ENCODE measurements at regions not wholly inside any gene's neighbourhood (a gene's known extent, or its start where the extent isn't known, plus 50 kb on each side); places are given as distances from the start of the nearest gene placed in this dataset.

- no peaks in the 10 kb centered on the region for H3K36me3 ChIP-seq (ENCODE audit: control insufficient read depth, insufficient read depth, low read length)
- H3K27me3 ChIP-seq (ENCODE audit: control insufficient read depth, insufficient read depth, low read length): no peaks in the 10 kb centered on the region
- H3K4me3 ChIP-seq (ENCODE audit: low read depth, low read length): no peak overlapping the region
- FAIRE-seq: no peak
- DNase-seq (ENCODE audit: low read depth): no peak
- TF ChIP-seq CTCF (IDR thresholded peaks at IDR 0.05; ENCODE audit: insufficient read depth, low read length, severe bottlenecking): no peak
Observed at GRCh38 chr10:130489891-130490290, 353.7 kb downstream of the GLRX3 start.

DNA sequence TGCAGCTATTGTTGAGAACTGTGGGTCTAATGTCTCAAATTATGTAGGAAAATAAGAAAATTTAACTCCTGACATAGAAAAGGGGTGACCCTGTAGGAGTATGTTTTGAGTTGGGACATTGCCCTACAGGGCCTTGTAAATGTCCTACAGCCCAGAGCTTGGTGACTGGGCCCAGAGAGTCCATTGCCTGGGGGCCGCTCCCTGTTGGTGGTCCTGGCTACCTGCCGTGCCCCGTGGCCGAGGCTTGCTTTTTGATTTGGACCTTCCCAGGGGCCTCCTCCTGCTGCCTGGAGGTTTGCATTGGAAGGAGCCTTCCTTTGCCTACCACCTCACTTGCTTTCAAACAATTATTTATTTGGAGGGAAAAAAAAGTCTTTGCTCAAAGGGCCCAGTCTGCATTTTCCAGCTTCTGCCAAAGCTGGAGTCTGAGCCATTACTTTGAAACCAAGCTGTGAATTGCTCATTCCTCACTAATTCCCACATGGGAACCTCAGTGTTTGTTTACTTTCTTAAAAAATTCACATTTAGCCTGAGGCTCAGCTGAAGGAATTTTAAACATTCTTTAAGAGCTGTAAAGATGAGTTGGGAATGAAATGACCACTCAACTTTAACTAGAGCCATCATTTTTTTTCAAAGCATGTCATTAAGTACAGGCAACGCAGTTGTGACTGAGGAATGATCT is 355.0 kb downstream of the GLRX3 start:
- DNase-seq (ENCODE audit: low read depth) (no peak), FAIRE-seq (no peak)
- H3K4me3 ChIP-seq (ENCODE audit: low read depth, low read length): no peak overlapping the region
- no peak for TF ChIP-seq CTCF (IDR thresholded peaks at IDR 0.05; ENCODE audit: insufficient read depth, low read length, severe bottlenecking)
- H3K36me3 ChIP-seq (ENCODE audit: control insufficient read depth, insufficient read depth, low read length): no peaks in the 10 kb centered on the region
- no peaks in the 10 kb centered on the region for H3K27me3 ChIP-seq (ENCODE audit: control insufficient read depth, insufficient read depth, low read length)

DNA sequence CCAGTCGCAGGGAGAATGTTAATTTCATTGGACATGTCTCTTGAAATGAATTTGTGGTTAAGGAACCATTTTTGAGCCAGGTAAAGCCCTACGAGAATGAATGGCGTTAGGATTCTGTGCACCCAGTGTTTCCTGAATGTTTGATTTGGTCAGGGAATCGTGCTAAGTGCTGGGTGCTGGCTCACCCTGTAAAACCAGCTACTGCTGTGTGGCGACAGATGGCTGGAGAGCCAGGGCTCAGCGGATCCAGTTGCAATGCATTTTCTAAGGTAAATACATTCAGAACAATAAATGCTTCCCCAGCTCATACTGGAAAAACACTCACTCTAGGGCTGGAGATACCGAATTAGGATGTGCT is 355.5 kb downstream of the GLRX3 start:
- no peak for DNase-seq (ENCODE audit: low read depth)
- TF ChIP-seq CTCF (IDR thresholded peaks at IDR 0.05; ENCODE audit: insufficient read depth, low read length, severe bottlenecking): no peak
- Histone ChIP-seq H3K36me3 (ENCODE audit: control insufficient read depth, insufficient read depth, low read length) (no peaks in the 10 kb centered on the region), H3K4me3 (ENCODE audit: low read depth, low read length) (no peak overlapping the region), H3K27me3 (ENCODE audit: control insufficient read depth, insufficient read depth, low read length) (no peaks in the 10 kb centered on the region)
- no peak for FAIRE-seq

GRCh38 chr10:130492266-130492934 is 356.2 kb downstream of the GLRX3 start:
- Histone ChIP-seq H3K4me3 (ENCODE audit: low read depth, low read length) (no peak overlapping the region), H3K36me3 (ENCODE audit: control insufficient read depth, insufficient read depth, low read length) (no peaks in the 10 kb centered on the region), H3K27me3 (ENCODE audit: control insufficient read depth, insufficient read depth, low read length) (no peaks in the 10 kb centered on the region)
- FAIRE-seq (no peak), DNase-seq (ENCODE audit: low read depth) (no peak)
- no peak for TF ChIP-seq CTCF (IDR thresholded peaks at IDR 0.05; ENCODE audit: insufficient read depth, low read length, severe bottlenecking)

DNA sequence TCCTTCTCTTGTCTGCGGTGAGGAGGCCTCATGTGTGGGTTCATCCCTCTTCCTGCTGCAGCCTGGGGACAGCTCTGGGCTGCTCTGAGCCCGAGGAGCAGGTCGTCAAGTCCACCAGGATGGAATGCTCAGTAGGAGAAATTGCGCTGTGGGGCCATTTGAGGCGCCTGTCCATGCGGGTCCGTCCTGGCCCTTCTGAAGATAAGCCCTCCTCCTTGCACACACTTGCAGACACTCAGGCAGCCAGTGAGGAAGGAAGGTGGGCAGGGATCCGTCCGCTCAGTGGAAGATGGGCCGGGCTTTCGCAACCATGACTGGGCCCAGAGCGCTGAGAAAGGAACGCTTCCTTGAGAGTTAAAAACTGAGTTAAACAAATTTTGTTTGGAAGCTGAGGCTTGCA is 356.8 kb downstream of the GLRX3 start:
- FAIRE-seq: no peak
- no peaks in the 10 kb centered on the region for H3K36me3 ChIP-seq (ENCODE audit: control insufficient read depth, insufficient read depth, low read length)
- no peaks in the 10 kb centered on the region for H3K27me3 ChIP-seq (ENCODE audit: control insufficient read depth, insufficient read depth, low read length)
- H3K4me3 ChIP-seq (ENCODE audit: low read depth, low read length): no peak overlapping the region
- TF ChIP-seq CTCF (IDR thresholded peaks at IDR 0.05; ENCODE audit: insufficient read depth, low read length, severe bottlenecking): no peak
- no peak for DNase-seq (ENCODE audit: low read depth)

All from bronchial epithelial cell (primary cell).